IMR-90 (cell line): ENCODE measurements at regions not wholly inside any gene's neighbourhood (a gene's known extent, or its start where the extent isn't known, plus 50 kb on each side); places are given as distances from the start of the nearest gene placed in this dataset.

Experiments used
- BHLHE40 ChIP-seq: fragments of 150-350 bp; IDR thresholded peaks from 2 replicates; pipeline ENCODE4 v1.6.1; 2016; ENCODE audit warnings: mild to moderate bottlenecking, low read depth, low read length
- CHD1 ChIP-seq: IDR thresholded peaks from 2 replicates; pipeline ENCODE4 v1.6.1; 2012; ENCODE audit warnings: low read depth, low read length, improper control_type of control experiment
- CTCF ChIP-seq: conservative IDR thresholded peaks from 2 replicates; pipeline ENCODE4 v1.5.1; 2012; ENCODE audit warnings: mild to moderate bottlenecking, low read depth, low read length, improper control_type of control experiment
- POLR2A ChIP-seq: IDR thresholded peaks from 2 replicates; pipeline ENCODE4 v1.6.1; 2012; ENCODE audit warnings: mild to moderate bottlenecking, low read depth, low read length
- RAD21 ChIP-seq: IDR thresholded peaks from 2 replicates; pipeline ENCODE4 v1.6.1; 2012; ENCODE audit warnings: low read length, improper control_type of control experiment
- RFX5 ChIP-seq: IDR thresholded peaks from 2 replicates; pipeline ENCODE4 v1.8.0; 2012; ENCODE audit warnings: low read depth, mild to moderate bottlenecking, low read length, moderate library complexity
- SMC3 ChIP-seq: fragments of 150-350 bp; IDR thresholded peaks from 2 replicates; pipeline ENCODE4 v1.6.1; 2016; ENCODE audit warnings: low read depth, mild to moderate bottlenecking, antibody characterized with exemption, low read length, moderate library complexity
- USF2 ChIP-seq: fragments of 150-350 bp; IDR thresholded peaks from 2 replicates; pipeline ENCODE4 v1.6.1; 2017; ENCODE audit warnings: mild to moderate bottlenecking, antibody characterized with exemption, low read length, low read depth
- TF ChIP-seq, protein P1 (sequence below): fragments of 150-350 bp; IDR thresholded peaks from 2 replicates; pipeline ENCODE4 v1.6.1; 2016; ENCODE audit warnings: low read depth, mild to moderate bottlenecking, low read length, moderate library complexity, borderline replicate concordance

- TF ChIP-seq USF2 (no peak), RAD21 (no peak), CTCF (no peak), SMC3 (no peak), CHD1 (no peak), RFX5 (no peak), POLR2A (no peak), BHLHE40 (no peak)
- TF ChIP-seq, protein P1, sequence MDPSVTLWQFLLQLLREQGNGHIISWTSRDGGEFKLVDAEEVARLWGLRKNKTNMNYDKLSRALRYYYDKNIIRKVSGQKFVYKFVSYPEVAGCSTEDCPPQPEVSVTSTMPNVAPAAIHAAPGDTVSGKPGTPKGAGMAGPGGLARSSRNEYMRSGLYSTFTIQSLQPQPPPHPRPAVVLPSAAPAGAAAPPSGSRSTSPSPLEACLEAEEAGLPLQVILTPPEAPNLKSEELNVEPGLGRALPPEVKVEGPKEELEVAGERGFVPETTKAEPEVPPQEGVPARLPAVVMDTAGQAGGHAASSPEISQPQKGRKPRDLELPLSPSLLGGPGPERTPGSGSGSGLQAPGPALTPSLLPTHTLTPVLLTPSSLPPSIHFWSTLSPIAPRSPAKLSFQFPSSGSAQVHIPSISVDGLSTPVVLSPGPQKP = no peak
These were observed 74.4 kb upstream of the YWHAQ start for GRCh38 chr2:9705196-9705595.
